Psoas muscle (tissue), 7 donors: ENCODE measurements at regions not wholly inside any gene's neighbourhood (a gene's known extent, or its start where the extent isn't known, plus 50 kb on each side); places are given as distances from the start of the nearest gene placed in this dataset.

Source experiments
- ATAC-seq, 4 donors: fragments of 200-7000 bp; cut with Tn5 transposase; one replicate each; pipeline ENCODE4 v1.9.1; 2020; ENCODE audit warnings: moderate library complexity in 3 of 4, mild to moderate bottlenecking in 2 of 4
- DNase-seq, 2 donors: peaks; one replicate each; pipeline ENCODE4 v3.0.0-alpha.2; 2020
- H3K27ac ChIP-seq: fragments of 200-600 bp; one replicate; pipeline ENCODE4 v1.8.0; 2022
- H3K27me3 ChIP-seq, 3 donors: fragments of 200-600 bp in 1 of 3; one replicate each; pipeline versions ENCODE4 v1.6.1 to v1.8.0; 2013 to 2022; ENCODE audit warnings: low read length in 2 of 3, mild to moderate bottlenecking in 2 of 3, moderate library complexity in 1 of 3; ENCODE audit not compliant: insufficient read depth in 3 of 3
- H3K36me3 ChIP-seq, 2 donors: fragments of 200-600 bp in 1 of 2; one replicate each; pipeline versions ENCODE4 v1.6.1 to v1.8.0; 2013 to 2022; ENCODE audit warnings: low read depth in 1 of 2, mild to moderate bottlenecking in 1 of 2, moderate library complexity in 1 of 2; ENCODE audit not compliant: insufficient read depth in 1 of 2
- H3K4me1 ChIP-seq: fragments of 200-600 bp; one replicate; pipeline ENCODE4 v1.8.0; 2022
- H3K4me3 ChIP-seq: fragments of 200-600 bp; one replicate; pipeline ENCODE4 v1.8.0; 2022; ENCODE audit warnings: mild to moderate bottlenecking
- H3K9me3 ChIP-seq: fragments of 200-600 bp; one replicate; pipeline ENCODE4 v1.8.0; 2022
- CTCF ChIP-seq: fragments of 200-600 bp; IDR thresholded peaks from one replicate; pipeline ENCODE4 v1.8.0; 2022; ENCODE audit warnings: antibody characterized with exemption
- WGBS, 3 donors: extraction: QIAGEN DNeasy Blood & Tissue Kit; methylation state at CpG; one replicate each; pipeline versions ENCODE4 v1.1.6 to v1.1.7; 2013; 5-methylcytosine and 5-hydroxymethylcytosine counted together
- intact Hi-C, 2 donors: fragments of 100-400 bp; cut with DNase I; formaldehyde crosslinking; loops; one replicate each; pipeline versions ENCODE4 v1.11.0 to v1.14.2; 2022
- donor health status: healthy with polysubstance abuse.
- donor health status: DM: no; HTN: no; CAD: no; lungs with moderate emphysema.
- donor health status: Bipolar disorder and iron deficiency.
- donor health status: healthy.
- donor health status: DM: yes; HTN: yes; CAD: no.
- donor health status: DM: no; HTN: no; CAD: no.
- donor health status: DM: yes; HTN: yes; CAD: no.

DNA sequence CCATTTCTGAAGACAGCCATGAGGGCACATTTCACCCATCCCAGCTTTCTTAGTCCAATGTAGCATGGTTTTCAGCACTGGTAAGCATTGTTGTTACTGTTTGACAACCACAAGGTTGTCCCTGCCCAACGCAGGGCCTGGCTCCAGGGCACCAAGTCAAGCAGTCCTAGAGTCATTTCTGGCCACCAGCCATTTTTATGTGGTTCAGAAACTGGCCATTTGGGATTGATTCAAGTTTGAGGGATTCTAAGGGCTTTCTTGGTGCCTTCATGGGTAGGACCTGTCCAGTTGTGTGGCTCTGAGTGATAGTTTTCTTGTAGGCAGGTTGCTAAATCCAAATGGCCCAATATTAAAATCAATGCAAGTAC, 535.4 kb upstream of the USP24 start:
- Histone ChIP-seq H3K9me3 (no peaks in the 10 kb centered on the region), H3K4me1 (no peaks in the 10 kb centered on the region), H3K27me3 (no peaks in the 10 kb centered on the region), H3K36me3 (no peaks in the 10 kb centered on the region), H3K4me3 (no peak overlapping the region), H3K27ac (no peak overlapping the region)
- TF ChIP-seq CTCF: no peak
- DNase-seq: no peak
- intact Hi-C loops: no loop called here
- ATAC-seq: no peak
- 40 to 55% (median 53%) methylated on average over 1 of the region's 1 CpG for WGBS, 3 donors

GRCh38 chr1:55749975-55750627, 534.9 kb upstream of the USP24 start:
- Histone ChIP-seq H3K4me1 (no peaks in the 10 kb centered on the region), H3K9me3 (no peaks in the 10 kb centered on the region), H3K27ac (no peak overlapping the region), H3K36me3 (no peaks in the 10 kb centered on the region), H3K27me3 (no peaks in the 10 kb centered on the region), H3K4me3 (no peak overlapping the region)
- no peak for DNase-seq
- ATAC-seq: no peak
- intact Hi-C loops: no loop called here
- 78 to 80% (median 80%) methylated on average over 6 of the region's 6 CpGs for WGBS, 3 donors
- TF ChIP-seq CTCF: no peak

GRCh38 chr1:55747408-55747841, 532.3 kb upstream of the USP24 start:
- ATAC-seq (no peak), DNase-seq (no peak)
- no peaks in the 10 kb centered on the region for H3K36me3 ChIP-seq
- 86 to 87% (median 87%) methylated on average over 5 of the region's 5 CpGs for WGBS, 3 donors
- intact Hi-C loops: no loop called here
- no peaks in the 10 kb centered on the region for H3K9me3 ChIP-seq
- no peak overlapping the region for H3K4me3 ChIP-seq
- TF ChIP-seq CTCF: no peak
- no peaks in the 10 kb centered on the region for H3K4me1 ChIP-seq
- no peaks in the 10 kb centered on the region for H3K27me3 ChIP-seq
- no peak overlapping the region for H3K27ac ChIP-seq

DNA sequence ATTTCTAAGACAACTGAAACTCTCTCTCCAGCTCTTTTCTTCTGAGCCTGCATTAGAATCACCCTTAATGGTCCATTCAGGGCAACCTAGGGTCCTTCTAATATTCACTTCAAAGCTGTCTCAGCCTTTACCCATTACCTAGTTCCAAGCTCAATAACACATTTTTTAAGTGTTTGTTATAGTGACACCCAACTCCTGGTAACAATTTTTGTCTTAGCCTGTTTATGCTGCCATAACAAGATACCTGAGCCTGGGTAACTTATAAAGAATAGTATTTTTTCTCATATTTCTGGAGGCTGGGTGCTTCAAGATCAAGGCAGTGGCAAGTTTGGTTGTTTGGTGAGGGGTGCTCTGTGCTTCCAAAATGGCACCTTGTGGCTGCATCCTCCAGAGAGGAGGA, 531.5 kb upstream of the USP24 start:
- TF ChIP-seq CTCF: no peak
- H3K36me3 ChIP-seq: no peaks in the 10 kb centered on the region
- H3K4me1 ChIP-seq: no peaks in the 10 kb centered on the region
- H3K27me3 ChIP-seq: no peaks in the 10 kb centered on the region
- no peak for ATAC-seq
- no peaks in the 10 kb centered on the region for H3K9me3 ChIP-seq
- no peak overlapping the region for H3K4me3 ChIP-seq
- no peak overlapping the region for H3K27ac ChIP-seq
- DNase-seq: no peak
- intact Hi-C loops: no loop called here

GRCh38 chr1:55741516-55741915, 526.4 kb upstream of the USP24 start:
- Histone ChIP-seq H3K9me3 (no peaks in the 10 kb centered on the region), H3K36me3 (no peaks in the 10 kb centered on the region), H3K4me1 (no peaks in the 10 kb centered on the region), H3K4me3 (no peak overlapping the region), H3K27me3 (no peaks in the 10 kb centered on the region), H3K27ac (no peak overlapping the region)
- TF ChIP-seq CTCF: no peak
- DNase-seq (no peak), ATAC-seq (no peak)
- intact Hi-C loops: no loop called here
- 70 to 73% (median 72%) methylated on average over 1 of the region's 1 CpG for WGBS, 3 donors
